ENCODE measurements at regions not wholly inside any gene's neighbourhood (a gene's known extent, or its start where the extent isn't known, plus 50 kb on each side); places are given as distances from the start of the nearest gene placed in this dataset.

DNA sequence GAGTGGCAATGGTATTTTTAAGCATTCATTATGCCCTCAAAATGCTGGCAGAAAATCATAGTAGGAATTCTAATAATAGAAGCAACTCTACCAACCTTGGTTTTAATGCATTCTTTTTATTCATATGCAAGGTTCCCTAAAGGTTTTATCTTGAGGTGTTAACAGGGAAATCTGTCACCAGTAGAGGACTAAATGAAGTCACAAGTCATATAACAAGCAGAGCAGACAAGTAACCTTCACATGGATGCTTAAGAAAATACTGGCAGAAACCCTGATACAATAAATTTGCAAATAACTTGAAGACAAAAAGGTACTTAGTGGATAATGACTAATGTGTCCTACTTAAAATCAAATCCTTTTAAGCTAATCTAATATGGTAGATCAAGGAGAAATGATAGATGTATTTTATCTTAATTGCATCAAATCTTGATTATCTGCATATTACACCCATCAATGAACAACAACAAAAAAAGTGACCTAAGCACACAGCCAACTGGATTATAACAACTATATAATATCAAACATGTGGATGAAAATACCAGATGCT, 73.3 kb downstream of the RFC3 start:
- no peak for DNase-seq (ENCODE audit: low read depth in 2 of 3, low spot score in 2 of 3)

DNA sequence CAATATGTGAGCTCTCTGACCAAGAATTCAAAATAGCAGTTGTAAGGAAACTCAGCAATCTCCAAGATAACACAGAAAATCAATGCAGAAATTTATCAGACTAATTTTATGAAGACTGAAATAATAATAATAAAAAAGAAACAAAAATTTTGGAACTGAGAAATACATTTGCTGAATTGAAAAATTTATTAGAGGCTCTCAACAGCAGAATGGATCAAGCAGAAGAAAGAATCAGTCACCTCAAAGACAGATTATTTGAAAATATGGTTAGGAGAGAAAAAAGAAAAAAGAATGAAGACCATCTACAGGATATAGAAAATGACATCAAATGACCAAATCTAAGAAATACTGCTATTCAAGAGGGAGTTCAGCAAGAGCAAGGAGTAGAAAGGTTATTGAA, 75.6 kb downstream of the RFC3 start:
- no peak for DNase-seq (ENCODE audit: low read depth in 2 of 3, low spot score in 2 of 3)

DNA sequence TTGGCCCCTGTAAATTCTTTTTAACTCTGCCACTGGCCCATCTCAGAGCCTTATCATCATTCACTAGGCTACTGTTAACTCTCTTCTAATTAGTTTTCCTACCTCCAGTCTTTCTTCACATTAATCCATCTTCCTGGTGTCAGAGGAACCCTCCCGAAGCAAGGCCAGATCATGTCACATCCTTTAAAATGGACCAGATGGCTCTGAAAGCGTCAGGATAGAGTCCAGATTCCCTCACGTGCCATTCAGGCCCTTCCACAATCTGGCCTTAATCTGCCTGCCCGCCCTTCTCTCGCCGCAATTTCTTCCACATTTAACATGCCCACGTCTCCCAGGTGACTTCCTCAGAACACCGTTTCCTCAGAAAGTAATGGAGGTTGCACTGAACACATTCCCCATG, 86.5 kb downstream of the RFC3 start:
- DNase-seq (ENCODE audit: low read depth in 2 of 3, low spot score in 2 of 3), result no peak

DNA sequence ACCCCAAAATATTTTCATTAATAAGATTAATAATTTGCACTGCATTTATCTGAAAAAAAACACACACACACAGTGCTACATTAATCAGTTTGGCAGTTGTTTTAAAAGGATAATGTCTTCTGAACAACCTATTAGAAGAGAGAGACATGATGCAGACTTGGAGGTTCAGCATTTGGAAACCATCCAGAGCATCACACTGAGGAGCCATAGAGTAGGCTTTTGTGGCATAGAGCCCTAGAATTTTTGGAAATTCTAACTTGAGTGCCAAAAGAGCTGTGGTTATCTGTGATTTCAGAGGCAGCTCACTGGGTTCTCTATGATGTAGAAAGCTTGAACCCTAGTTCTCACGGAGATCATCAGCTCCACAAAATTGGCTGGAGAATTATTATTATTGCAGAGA, 90.2 kb downstream of the RFC3 start:
- no peak for DNase-seq (ENCODE audit: low read depth in 2 of 3, low spot score in 2 of 3)

DNA sequence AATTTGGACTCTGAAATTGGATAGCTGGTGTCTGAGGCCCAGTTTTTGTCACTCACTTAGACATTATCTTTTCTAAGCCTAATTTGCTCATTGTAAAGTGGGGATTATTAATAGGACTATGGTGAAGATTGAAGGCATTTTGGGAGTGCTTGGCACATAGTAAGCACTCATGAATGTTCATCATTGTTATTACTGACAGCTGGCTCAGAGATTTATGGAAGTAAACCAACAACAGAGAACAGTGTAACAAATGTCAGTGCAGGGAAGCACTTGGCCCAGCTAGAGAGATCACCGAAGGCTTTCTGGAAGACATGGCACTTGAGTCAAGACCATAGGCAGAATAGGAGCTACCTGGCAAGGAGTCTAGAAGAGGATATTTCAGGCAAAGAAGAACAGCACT, 92.3 kb downstream of the RFC3 start:
- no peak for DNase-seq (ENCODE audit: low read depth in 2 of 3, low spot score in 2 of 3)

DNA sequence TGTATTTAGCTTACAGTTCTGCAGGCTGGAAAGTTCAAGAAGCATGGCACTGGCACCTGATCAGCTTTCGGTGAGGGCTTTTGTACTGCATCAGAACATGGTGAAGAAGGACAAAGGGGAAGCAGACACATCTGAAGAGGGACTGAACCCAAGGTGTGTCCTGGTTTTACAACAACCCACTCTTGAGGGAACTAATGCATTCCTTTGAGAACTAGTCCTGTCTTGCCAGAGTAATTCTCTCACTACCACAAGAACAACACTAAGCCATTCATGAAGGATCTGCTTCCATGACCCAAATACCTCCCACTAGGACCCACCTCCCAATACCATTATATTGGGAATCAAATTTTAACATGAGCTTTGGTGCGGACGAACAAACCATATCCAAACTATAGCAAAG, 93.6 kb downstream of the RFC3 start:
- DNase-seq (ENCODE audit: low read depth in 2 of 3, low spot score in 2 of 3), result no peak

DNA sequence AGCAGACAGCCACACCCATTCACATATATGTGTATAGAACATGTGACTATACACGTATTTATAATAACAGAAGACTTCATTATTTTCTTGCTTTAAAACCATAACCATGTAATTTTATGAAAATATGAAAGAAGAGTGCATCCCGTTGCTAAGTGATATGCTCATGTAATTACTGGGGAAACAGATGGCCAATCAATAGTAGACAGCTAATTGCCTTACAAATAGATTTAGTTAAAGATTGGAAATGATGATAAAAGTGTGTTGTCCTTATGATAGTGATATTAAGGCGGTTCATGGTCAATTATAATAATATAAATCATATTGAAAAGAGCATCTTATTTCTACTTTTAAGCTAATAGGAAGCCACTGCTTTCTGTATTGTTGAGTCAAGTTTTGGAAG, 95.9 kb downstream of the RFC3 start:
- DNase-seq (ENCODE audit: low read depth in 2 of 3, low spot score in 2 of 3), result no peak

DNA sequence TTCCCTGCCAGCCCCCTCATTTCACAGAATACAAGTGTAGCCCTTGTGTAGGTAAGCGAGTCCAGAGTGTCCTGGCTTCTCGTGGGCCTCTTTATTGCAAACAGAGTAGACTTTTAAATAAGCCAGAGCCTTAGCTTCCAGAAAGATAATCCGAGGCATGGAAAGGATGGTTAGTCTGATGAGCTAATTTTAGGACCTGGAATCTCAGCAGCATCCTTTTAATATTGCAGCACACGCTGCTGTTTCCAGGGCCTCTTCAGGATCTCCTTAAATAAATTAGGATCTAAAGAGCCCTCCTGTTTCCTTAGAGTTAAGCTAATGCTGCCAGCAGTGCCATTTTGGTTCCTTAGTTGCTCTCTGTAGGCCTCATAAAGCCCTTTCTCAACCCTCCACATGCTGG, 99.2 kb downstream of the RFC3 start:
- no peak for DNase-seq (ENCODE audit: low read depth in 2 of 3, low spot score in 2 of 3)

DNA sequence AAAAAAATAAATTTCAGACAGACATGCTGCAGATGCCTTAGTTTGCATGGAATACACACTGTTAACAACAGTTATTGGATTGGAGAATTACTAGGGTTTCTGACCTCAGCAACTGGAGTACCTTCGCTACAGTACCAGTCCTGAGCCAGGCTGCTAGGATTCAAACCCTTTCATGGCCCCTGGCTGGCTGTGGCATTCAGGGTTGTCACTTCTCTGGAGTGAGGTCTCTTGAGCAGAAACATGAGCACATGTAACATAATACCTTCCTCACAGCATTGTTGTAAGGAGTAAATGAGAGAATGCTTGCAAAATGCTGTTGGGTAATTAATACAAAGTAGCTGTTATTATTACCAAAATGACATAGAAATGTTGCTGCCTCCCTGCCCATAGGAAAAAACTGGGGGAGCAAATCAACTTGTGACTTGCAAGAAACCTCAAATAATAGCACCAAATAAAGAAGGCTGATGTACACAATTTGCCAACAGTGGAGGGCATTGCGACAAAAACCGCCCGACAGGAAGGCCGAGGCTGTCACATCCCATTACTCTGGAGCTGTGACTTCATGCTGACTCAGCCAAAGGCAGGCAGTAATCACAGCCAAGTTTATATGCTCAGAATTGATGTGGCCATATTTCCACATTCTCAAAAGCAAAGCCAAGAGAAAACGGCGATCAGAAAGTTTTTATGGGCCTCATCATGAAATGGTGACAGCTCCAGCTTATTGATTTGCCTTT, 100.4 kb downstream of the RFC3 start:
- DNase-seq (ENCODE audit: low read depth in 2 of 3, low spot score in 2 of 3), result no peak

DNA sequence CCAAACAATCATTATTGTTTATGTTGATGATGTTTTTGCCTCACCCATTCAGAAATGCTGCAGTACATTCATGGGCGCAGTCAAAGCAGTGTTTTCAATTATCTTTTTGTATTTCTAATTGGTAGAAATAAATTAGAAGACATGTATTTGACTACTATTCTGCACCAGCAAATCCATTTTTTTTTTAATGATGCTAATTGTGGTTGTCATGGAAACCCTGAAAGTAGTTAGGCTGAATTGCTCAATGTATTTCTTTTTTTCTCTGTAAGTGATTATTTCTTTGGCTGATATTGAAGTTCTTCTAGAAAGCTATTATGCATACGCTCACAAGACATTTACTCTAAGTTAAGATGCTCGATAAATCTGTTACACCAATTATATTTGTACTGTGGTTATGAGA, 101.2 kb downstream of the RFC3 start:
- DNase-seq (ENCODE audit: low read depth in 2 of 3, low spot score in 2 of 3), result no peak

DNA sequence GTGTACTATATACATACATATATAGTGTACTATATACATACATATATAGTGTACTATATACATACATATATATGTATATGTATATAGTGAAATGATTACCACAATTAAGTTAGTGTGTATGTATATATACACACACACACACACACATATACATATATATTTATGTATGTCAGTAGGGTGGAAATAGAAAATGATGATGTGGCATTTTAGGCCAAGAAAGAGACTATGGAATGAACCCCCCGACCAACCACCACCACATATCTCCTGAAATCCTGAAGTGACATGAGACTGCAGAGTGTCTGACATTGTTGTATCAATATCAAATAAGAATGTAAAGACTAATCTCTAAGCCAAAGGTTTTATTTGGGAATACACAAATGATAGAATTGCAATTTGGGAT, 107.6 kb downstream of the RFC3 start:
- no peak for DNase-seq (ENCODE audit: low read depth in 2 of 3, low spot score in 2 of 3)

DNA sequence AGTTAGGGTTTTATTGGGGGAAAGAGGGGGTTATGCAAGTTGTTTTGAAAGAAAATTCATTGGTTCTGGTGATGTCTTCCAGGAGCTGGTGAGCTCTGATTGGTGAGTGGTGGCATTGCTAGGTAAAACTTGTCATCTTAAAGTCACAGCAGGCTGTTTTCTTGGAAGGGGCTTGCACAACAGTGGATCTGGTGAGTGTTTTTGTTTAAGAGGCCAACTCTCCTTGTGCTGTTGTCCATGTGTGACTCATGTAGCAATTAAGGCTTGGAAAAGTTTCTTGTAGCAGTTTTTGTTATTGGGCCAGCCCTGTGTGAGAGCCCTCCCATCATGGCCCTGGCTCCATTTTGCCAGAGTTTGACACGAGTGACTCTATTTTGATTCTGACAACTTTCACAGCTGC, 109.4 kb downstream of the RFC3 start:
- DNase-seq (ENCODE audit: low read depth in 2 of 3, low spot score in 2 of 3), result no peak

DNA sequence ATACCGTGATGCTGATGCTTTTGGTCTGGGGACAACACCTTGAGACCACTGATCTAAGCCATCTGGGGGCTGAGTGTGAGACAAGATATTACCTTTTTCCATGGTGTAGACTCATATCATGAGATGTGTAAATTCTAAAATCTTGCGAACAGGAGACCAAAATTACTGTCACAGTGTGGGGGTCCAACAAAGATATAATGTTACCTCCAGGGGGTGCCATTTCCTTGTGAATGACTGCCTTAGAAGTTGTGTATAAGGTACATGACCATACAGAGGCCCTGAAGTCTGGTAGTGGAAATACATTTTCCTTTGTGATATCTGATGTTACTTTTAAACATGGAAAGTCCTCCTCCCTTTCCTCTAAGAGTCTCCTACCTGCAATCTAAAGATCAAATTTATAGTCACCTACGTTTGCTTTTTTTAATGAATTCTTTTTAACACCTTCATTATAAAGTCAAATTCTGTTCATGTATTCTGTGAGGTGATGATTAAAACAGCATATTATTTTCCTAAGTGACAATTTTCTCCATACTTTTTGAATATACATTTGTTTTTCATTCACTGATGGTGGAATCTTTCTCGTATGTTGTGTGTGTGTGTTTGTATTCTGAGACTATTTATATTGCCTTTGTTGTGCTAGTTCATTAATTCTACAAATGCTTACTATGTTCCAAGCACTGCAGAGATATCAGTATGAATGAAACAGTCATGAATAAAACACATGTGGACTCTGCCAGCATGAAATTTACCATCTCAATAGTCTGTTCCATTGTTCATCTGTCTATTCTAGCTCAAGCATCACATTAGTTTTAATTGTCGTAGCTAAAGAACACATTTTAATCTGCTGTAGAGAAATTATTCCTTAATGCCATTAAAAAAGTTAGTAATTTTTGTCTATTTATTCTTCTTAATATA, 113.7 kb downstream of the RFC3 start:
- no peak for DNase-seq (ENCODE audit: low read depth in 2 of 3, low spot score in 2 of 3)

DNA sequence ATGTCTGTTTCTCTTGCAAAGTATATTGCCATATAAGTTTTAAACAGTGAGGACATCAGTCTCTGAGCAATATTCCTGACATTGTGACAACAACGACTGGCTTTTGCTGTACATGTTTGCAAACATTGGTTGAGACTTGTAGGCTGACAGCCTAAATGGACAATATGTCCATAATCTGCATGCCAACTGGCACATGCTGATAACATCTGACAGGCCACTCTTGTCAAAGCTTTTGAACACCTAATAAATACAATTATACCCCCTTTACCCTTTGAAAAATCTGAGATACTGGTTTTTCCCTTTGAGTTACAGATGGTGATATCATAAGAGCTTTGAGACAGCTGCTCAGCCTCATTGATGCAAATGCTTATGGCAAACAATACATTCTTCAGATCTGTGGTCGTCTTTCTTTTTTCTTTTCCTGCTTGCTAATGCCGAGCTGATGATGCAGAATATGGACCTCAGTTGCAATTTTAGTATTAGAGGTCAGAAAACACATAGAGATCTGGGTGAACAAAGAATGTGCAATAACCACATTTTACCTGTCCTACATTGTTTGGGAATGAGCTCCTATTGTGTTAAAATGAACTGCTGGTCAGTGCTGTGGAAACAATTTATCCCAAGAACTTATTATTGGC, 114.9 kb downstream of the RFC3 start:
- DNase-seq (ENCODE audit: low read depth in 2 of 3, low spot score in 2 of 3), result no peak

DNA sequence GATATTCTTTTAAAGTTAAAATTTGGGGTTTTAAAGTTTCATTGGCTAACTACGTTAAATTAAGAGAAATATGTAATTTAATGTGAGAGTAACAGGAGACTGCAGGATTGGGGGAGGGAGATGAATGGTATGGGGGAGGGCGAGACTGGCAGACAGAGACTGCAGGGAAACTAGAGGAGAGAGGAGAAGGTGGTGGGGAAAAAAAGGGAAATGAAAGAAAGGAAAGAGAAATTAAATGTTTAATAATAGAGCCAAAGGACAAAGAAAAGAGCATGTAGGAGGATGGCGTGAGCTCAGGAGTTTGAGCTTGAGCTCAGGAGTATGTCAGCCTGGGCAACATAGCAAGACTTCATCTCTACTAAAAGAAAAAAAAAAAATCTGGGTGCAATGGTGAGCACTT, 115.9 kb downstream of the RFC3 start:
- DNase-seq (ENCODE audit: low read depth in 2 of 3, low spot score in 2 of 3), result no peak

DNA sequence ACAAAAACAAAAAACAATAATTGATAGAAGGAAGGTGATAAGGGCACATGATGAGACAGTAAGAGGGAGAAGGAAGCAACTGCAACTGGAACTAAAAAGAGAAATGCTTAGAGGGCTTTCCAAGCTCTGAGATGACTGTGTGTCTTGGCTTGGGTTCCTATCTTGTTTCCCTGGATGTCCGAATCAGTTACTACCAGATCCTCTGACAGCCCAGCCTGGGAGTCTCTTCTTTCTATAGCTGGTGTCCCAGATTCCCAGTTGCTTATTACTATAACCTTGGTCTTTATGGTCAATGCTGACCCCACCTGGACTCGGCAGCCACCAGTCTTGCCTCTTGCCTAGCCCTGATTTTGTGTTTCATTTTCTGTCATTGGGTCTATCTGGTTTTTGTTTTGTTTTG, 116.4 kb downstream of the RFC3 start:
- DNase-seq (ENCODE audit: low read depth in 2 of 3, low spot score in 2 of 3), result no peak

DNA sequence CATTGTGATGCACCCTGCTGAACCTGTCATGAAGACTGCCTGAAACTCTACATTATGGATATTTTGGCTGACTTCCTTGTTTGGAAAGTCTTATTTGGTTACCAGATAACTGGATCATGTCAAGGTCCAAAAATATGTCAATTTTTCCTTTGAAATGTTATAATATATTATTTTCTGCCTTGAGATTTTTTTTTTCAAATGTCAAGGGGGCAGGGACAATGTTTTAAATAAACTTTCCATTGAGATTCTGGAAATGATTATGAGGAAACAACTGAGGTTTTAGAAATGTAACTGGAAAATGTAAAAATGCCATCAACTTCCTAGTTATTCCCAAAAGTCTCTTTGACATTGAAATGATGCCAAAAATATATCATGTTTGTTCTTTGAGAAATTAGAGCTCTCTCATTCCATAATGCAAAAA, 117.0 kb downstream of the RFC3 start:
- DNase-seq (ENCODE audit: low read depth in 2 of 3, low spot score in 2 of 3), result no peak

DNA sequence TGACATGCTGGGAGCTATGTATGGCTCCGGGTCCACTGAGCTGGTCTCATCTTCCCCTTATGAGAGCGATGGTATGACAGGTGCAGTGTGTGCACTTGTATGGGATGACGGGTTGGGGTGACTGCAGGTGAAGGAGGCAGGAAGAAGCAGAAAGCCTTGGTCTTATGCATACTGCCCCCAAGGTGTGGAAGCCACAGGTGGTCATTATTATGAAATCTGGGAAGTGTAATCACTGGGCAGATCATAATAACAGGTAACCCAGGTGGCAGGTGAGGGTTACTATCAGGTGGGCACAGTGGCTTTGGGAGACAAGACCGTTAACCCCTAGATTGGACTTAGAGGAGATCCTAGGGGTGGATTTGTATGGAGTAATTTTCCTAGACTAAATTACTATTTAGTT, 118.0 kb downstream of the RFC3 start:
- DNase-seq (ENCODE audit: low read depth in 2 of 3, low spot score in 2 of 3), result no peak

DNA sequence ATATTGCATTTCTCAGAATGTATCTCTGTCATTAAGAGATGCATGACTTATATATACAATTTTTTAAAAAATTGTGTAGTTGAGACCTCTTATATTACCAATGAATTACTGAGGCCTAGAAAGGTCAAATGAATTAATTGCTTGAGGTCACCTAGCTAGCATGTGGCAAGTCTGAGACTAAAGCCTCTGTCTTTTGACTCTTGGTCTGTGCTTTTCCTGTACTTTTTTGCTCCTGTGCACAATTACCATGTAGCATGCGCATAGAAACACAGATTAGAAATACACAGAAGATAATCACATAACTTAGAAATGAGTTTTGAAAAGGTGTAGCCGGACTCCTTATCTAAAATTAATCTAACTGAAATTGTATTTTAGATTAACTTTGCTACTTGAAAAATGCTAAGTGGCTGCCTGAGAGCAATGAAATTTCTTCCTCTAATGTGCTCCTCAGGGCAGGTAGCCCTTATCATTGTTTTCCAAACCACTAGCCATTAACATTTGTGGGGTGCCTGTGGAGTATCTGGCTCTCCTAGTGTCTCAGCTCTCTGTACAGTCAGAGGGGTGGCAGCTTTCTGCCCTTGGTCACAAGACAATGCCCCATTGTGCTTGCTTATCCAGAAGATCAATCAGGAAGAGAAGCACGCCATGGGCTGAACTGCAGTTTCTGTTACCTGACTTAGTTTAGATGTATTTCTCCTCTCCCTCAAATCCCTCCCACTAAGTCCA, 119.6 kb downstream of the RFC3 start:
- no peak for DNase-seq (ENCODE audit: low read depth in 2 of 3, low spot score in 2 of 3)

DNA sequence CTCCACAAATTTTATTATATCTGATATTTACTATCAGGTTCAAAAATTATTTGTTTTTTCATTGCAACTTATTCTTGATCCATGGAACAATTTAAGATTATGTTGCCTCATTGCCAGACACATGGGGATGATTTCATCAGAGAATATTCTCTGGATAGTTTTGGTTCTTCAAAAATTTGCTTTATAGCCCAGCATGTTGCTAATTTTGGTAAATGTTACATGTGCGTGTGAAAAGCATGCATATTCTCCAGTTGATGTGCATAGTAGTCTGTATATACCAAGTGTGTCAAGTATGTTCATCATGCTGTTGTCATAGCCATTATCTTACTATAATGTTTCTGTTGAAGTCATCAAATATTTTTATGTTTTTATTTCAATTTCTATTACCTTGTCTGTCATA, 122.3 kb downstream of the RFC3 start:
- no peak for DNase-seq (ENCODE audit: low read depth in 2 of 3, low spot score in 2 of 3)

DNA sequence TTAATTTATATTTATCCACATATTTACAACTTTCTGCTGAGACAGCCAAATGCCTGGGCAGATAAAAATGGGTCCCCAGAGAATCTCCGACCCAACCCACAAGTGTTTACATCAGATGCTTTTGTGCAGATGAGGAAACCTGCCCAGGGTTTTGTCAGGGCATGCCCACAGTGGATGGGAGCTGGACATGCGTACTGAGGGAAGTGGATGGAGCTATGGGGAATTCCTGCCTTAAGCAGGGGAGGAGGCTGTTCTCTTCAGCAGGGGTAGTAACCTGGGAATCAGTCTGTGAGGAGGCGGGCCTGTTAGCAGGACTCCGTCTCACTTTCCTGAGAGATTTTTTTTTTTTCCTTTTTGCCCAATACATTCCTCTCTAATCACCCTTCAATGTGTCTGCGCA, 122.9 kb downstream of the RFC3 start:
- no peak for DNase-seq (ENCODE audit: low read depth in 2 of 3, low spot score in 2 of 3)

Data from activated CD8-positive, alpha-beta memory T cell treated with anti-CD3 and anti-CD28 coated beads for 48 hours (primary cell).